ENCODE measurements at regions not wholly inside any gene's neighbourhood (a gene's known extent, or its start where the extent isn't known, plus 50 kb on each side); places are given as distances from the start of the nearest gene placed in this dataset.

DNA sequence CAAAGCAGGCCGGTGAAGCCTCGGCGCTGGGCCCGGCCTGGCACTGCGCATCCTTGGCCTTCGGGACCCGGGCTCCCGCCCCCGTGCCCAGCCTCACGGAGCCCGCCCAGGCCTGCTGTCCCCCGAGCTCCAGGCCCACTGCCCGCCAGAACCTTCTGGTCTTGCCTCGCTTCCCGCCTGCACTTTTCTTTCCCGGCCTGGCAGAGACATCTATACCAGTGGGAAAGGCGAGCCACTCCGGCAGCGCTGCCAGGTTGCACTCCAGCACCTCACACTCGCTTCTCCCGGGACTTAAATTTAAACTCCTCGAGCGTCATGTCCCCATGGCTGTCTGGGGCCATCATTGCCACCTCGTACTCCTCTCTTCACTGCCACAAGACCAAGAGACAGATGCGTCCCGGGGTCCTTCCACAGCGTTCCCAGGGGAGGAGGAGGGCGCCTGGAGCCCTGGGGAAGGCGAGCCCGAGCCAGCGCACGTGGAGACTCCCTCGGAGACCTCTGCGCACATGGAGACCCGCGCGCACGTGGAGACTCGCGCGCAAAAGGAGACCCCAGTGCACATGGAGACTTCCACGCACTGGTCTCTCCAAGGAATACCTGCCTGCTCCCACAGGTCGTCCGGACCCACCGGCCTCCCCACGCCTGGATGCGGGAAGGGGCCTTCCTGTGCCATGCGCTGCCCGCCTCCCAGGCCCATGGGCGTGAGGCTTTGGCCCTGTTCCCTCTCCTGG, 253.1 kb upstream of the SALL3 start:
- no peak for DNase-seq

DNA sequence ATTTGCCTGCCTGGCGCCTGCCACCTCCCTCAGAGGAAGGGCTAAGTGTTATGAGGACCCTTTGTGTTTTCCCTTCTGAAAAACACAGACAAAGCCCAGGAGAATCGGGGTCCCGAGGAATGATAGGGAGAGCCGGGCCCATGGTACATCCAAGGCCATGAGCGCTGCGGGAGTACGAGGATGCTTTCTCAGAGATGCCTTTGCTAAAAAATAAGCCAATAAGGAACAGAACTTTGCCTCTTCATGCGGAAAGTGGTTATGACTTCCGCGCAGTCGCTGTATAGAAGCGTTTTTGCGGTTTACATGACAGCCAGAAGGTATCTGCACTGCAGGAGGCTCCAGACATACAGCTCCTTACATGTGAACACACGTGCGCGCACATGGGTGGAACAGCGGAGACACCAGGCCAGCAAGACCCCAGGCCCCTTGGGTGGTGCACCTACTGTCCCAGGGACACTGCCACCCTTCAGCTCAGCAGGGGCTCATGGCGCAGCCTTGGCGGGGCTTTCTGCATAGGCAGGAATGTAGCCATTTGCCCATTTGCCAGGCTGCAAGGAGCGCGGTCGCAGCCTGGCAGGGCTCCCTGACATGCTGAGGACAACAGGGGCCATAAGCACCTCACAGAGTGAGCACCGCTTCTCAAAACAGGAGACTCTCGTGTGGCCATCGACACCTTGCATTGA, 252.4 kb upstream of the SALL3 start:
- no peak for DNase-seq

DNA sequence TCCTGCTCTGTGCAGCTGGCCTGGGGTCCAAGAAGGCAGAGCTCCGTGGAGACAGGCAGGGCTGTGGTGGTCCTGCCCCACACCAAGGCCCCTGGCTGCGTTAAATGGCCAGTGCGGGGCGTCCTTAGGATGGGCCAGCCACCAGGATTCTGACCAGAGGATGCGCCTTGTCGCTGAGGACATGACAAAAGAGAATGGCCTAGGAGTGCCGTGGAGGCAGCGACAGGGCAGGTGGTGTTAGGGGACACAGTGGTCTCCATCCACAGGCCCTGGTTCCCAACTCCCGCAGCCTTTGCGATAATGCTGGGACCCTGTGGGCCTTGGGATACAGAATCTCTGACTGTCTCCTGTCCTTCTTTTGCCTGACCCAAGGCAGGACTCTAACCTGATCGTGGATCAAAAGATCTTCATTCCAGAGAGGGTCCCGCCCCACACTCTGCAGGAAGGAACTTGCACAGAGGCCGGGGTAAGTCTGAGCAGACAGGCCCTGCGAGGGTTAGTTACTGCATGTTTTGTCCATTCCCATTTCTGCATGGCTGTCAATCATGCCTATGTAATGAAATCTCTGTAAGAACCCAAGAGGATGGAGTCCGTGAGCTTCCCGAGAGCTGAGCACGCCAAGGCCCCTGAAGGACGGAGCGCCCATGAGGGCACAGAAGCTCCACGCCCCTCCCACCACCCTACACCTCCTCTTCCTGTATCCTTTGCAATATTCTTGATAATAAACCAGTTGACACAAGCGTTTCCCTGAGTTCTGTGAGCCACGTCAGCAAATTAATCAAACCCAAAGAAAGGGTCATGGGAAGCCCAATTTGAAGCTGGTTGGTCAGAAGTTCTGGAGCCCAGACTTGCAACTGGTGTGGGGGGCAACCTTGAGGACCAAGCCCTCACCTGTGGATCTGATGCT, 251.5 kb upstream of the SALL3 start:
- DNase-seq, result no peak

DNA sequence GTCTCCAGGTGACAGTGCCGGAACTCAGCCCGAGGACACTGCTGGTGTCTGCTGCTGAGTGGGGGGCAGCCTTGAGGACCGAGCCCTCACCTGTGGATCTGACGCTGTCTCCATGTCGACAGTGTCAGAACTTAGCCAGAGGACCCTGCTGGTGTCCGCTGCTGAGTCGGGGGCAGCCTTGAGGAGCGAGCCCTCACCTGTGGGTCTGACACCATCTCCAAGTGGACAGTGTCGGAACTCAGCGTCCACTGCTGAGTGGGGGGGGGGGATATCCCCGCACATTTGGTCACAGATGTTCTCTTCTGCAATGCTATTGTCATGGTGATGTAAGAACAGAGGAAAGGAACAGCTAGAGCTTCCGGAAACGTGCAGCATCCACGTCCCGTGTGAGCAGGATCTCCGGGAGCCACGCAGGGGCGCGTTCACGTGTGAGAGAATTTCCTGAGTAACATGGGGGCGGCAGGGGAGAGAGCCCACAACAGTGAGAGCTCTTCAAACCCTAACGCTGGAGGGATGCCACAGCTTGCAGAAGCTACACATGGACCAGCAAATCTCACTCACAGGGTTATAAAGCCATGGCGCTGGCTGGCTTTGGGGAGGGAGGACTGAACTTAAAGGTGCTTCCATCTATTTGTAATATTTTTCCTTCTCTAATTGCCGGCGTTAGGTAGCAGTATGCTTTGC, 250.7 kb upstream of the SALL3 start:
- DNase-seq, result no peak

DNA sequence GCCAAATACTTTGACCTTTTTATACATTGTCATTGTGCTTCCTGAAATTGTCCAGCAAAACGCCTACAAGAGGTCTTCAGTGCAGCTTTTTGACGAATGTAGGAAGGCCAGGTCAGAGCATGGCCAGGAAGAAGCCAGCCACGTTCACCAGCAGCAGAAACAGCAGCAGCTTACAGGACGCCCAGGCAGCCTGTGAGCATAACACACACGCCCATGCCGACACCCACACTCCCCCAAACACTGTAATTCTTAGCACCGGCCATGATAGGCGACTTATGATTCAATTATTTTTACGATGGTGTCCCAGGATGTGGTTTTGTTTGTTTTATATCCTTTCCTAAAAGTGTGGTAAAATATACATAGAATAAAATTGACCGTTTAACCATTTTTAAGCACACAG, 249.1 kb upstream of the SALL3 start:
- no peak for DNase-seq

DNA sequence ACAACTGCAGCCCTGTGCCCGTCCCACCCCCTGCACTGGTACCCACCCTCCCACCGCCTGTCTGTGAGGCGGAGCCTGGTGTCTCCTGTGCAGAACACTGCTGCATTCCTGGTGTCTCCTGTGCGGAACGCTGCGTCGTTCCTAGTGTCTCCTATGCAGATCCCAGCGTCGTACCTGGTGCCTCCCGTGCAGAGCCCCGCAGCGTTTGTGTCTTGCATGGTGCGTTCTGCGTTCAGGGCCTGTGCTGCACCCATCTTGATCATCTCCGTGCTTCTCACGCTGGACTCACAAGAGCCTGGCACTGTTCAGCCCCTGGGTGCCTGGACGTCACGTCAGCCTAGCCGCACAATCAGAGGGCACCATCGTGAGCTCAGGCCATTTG, 248.6 kb upstream of the SALL3 start:
- no peak for DNase-seq

DNA sequence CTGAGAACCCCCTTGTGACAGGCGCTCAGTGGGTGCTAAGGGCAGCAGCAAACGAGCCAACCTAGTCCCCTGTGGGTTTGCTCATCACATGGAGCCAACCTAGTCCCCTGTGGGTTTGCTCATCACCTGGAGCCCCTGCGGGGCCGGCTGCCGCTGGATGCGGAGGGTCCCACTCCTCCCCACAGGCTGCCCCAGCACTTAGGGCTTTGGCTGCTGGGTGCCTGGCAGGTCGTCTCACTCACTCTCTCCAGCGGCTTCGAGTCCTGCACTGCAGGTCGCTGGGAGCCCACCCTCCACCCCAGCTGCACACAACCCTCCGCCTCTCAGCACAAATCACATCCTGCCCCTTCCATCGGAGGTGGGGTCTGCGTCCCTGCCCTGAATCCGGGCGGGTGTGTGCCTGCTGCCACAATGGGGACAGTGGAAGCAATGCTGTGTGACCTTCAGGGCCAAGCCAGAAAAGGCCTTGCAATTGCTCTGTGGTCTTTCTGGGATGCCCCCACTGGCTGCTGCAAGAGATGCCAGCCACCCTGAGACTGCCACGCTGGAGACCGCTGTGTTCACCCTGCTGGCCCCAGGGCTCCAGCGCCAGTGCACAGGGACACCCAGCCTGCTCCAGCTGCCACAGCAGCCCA, 248.1 kb upstream of the SALL3 start:
- DNase-seq, result no peak

DNA sequence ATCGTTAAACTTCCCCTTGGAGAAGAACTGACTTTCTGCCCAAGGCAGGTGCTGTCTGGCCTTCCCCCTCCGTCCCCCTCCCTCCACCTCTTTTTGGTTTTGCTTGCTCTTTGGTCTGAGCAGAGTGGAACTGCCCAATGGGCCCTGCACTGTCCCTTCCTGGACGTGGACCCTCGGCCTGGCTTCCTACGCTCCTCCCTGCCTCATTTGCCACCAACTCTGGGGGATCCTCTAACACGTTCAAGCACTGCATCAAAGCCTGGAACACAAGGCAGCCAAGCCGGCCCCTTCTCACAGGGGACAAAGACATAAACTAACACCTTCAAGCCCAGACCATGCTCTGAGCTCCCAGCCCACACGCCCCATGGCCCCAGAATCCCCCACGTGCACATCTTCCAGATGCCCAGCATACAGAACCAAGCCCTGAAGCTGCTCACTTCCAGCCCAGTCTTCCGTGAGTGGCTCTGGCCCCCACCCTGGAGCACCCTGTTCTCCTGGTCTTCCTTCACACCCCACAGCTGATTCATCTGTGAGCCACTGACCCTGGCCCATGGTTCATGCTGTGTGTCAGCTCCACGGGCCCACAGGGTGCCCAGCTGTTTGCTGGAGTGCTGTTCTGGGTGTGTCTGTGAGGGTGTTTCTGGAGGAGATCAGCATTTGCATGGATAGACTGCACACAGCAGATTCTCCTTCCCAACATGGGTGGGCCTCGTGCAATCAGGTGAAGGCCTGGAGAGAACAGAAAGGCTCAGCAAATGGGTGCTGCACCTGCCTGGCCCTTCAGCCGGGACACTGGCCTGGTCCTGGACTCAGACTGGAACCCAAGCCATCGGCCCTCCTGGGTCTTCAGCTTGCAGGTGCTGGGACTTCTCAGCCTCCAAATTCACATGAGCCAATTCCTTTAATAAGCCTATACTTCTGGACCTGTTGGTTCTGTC, 247.1 kb upstream of the SALL3 start:
- no peak for DNase-seq

DNA sequence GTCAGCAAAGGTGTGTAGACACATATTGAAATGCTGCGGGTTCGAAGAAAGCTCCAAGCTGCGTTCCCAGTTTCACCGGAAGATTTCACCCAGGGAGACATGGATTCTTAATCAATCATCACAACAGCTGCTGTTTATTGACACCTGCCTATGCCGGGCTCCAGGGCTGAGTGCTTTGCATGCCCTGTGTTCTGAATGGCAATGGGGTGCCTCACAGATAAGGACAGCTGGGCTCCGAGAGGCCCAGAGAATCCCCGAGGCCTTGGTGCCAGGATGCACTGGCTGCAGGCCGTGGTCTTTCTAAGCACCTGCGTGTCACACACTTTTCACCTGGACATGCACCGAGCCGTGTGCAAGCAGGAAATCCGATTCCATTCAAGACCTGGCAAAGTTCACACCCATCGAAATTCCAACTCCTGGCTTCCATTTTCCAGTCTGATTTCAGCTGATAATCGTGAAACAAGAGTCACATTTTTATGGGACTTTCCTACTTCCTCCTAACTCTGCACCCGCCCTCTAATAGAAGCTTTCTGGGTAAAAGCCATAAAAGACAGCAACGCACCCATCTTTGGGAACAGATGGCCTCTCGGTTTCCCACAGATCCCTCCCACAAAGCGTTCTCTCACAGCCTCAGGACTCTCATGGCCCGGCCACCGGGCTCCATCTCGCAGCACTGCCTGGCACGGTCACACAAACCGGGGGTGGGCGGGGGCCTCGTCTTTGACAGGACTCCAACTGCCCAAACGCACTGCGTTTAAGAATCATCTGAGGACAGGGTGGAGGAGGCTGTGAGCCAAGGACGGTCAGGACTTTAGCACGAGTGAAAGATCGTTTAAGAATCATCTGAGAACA, 245.6 kb upstream of the SALL3 start:
- DNase-seq, result no peak

DNA sequence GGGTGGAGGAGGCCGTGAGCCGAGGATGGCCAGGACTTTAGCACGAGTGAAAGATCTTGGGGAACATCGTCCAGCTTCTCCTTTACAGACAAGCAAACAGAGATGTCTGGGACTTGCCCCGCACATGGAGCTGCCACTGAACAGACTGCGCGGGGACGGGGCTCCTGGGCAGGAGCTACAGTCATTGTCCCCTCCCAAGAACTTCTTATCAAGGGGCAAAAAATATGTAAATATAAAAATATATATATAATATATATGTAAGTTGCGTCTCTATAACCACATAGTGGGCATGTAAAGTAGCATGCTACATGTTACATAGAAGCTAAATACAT, 245.0 kb upstream of the SALL3 start:
- DNase-seq, result no peak

DNA sequence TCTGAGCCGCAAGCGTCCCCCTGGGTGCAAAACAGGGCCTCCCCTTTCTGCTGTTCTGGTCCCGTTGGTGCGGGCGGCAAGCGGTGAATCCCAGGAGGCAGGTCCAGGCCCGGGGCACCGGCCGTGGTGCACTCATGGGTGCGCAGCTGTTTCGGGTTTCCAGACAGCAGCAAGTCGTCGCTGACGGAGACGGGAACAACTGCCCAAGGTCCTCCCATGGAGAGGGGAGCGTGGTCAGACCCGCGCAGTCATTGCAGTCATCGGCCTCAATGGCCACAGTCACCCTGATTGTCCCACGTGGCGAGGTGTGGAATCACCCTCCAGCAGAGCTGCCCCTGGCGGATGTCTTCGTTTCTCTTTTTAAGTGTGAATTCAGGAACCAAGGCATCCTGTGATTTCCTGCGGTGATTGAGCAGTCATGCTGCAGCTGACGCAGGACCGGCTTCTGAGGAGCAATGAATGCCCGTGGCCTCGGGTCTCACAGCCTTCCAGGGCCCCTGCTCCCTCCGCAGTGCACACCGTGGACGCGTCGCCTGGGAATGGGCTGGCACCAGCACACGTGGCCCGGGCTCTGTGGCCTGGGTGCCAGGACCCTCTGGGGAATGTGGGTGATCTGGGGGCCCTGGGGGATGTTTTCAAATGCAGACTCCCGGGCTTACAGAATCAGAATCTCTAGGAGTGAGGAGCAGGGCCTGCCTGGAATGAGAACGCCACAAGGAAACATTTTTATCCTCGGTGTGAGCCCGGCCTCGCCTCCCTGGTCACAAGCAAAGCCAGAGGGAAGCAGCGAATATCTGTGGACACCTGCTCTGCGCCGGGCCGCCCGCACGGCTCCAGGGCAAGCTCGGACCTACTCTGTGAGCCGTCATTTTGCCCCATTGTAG, 244.2 kb upstream of the SALL3 start:
- no peak for DNase-seq

DNA sequence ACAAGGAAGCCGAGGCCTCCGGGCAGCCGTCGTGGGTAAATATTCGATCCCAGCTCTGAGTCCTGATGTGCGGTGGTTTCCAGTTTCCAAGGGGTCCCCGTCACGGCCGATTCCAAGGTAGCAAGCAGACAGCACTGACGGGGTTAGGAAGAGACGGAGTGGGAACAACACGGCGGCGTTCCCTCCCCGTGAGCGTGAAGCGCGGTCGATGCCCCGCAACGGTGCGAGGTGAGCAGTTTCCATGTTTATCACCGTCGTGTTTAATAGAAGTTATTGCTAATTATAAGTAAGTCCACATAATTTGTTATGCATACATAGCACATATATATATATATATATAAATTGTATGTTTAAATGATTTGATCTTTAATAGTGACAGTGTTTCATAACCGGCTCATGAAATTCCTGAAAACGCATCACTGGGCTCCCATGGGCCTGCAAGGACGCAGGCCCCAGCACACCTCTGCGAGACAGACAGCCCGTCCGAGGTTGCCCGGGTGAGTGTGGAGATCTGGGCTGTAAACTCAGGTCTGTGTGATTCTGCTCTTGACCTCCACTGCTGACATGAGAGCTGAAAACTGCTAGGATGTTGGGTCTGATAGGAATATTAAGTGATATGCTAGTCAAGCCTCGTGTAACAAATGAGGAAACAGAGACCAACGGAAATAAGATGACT, 243.5 kb upstream of the SALL3 start:
- DNase-seq, result no peak

DNA sequence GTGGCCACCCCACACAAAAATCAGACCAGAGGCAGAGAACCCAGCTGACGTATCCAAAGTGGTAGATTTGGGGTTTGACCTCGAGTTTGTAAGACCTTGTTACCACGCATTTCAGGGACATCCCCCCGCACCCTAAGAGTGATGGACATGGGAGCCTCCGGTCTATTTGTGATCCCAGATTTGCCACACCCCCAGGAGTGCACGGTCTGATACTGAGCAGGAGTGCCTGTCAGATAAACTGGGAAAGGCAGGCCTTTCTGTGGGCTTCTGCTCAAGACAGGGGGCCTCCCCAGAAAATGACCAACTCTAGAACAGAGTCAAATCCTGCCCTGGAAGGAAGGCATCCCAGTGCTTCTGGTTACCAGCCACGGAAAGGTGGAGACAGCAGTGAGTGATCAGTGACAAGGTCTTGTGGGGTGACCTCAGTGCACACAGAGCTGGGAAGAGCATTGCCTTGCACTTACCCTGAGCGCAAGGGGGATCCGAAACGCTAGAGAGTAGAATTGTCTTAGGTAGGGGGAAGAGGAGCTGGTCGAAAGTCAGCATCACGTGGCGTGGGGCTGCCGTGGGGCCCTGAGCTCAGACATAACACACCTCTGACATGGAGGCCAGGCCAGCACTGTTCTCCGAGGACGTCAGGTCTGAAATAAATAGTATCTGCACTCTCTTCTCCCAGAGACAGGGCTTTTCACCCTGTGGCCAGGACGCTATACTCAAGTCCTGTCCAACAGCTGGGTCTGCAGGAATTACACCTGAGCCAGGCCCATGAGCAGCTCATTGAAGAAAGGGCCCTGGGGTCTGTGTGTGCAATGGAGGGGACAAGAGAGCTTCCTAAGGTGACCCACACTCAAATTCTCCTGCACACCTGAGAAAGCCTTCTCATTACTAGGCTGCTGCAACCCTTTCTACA, 242.4 kb upstream of the SALL3 start:
- DNase-seq, result no peak

DNA sequence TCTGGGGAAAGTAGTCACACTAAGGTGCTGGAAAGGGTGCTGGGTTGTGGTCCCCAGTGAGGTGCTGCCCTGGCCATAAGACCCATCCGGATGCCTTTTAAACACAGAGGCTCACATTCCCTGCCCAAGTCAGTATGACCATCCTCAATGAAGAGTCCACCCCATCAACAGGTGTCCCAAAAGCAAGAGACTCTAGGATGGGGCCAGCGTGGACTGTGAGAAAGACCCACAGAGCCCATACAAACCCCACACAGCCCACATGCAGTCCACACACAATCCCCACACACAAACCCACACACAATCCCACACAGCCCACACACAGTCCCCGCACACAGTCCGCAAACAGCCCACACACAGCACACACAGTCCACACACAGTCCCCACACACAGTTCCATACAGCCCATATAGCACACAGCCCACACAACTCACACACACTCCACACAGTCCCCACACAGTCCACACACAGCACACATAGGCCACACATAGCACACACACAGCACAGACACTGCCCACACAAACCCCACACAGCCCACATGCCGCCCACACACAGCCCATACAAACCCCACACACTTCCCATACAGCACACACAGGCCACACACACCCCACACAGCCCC, 241.4 kb upstream of the SALL3 start:
- no peak for DNase-seq

DNA sequence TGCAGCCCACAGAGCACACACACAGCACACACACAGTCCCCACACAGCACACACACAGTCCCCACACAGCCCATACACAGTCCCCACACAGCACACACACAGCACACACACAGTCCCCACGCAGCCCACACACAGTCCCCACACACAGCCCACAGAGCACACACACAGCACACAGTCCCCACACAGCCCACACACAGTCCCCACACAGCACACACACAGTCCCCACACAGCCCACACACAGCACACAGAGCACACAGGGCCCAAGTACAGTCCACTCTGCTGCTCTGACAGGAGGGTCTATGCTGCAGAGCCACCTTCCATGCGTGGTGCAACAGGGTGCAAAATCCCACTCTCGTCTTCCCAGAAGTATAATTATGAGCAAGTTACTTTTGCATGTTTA, 240.5 kb upstream of the SALL3 start:
- no peak for DNase-seq

DNA sequence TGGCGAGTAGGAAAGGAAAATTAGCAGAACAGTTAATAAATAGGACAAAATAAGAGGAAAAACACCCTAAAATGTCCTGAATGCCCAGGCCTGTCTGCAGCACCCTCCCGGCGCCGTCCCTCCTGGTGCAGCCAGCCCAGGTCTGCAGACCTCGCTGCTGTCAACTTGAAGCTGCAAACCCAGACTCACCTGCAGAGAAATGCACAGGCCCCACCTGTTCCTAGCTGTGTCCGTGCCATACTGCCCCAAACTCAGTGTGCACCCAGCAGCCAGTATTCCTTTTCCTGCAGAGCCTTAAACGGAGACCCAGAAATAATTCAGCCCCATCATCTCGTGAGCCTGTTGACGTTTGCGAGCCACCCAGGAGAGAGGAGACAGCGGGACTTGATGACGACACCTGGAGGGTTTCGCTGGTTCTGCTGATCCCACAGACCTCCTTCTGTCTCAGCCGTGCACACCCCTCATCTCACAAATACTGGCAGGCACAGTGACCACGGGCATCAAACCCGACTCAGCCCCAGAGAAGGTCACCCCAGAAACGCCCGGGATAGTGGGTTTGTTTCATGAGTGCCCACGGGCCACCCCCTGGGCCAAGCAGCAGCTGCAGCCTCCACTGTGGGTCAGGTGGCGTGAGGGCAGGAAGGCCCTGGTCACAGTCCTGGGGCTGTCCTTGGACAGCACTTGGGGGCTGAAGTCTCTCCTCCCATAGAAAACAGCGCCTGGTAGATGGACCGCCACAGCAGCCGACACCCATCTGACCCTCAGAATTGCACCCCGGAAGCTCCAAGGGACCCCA, 239.5 kb upstream of the SALL3 start:
- DNase-seq, result no peak

DNA sequence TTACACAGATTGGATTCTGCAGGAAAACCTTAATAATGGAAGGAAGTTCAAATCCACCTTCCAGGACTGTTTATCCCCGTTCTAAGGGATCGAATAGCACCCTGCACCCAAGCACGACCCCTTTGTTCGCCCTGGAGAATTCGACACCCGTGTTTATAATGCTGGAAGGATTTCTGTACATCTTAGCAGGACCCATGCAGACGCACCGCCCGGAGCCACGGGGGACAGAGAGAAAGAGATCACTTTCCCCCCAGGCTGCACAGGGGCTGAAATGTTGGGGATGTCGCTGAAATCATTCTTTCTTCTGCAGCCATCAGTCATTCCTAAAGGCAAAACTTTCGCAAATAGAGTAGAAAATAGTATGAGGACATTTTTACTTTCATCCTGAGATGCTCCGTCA, 238.7 kb upstream of the SALL3 start:
- DNase-seq, result no peak

Data from CD4-positive, alpha-beta T cell treated with Interleukin-15 for 1 hour (primary cell).